ENCODE measurements at regions not wholly inside any gene's neighbourhood (a gene's known extent, or its start where the extent isn't known, plus 50 kb on each side); places are given as distances from the start of the nearest gene placed in this dataset.

DNA sequence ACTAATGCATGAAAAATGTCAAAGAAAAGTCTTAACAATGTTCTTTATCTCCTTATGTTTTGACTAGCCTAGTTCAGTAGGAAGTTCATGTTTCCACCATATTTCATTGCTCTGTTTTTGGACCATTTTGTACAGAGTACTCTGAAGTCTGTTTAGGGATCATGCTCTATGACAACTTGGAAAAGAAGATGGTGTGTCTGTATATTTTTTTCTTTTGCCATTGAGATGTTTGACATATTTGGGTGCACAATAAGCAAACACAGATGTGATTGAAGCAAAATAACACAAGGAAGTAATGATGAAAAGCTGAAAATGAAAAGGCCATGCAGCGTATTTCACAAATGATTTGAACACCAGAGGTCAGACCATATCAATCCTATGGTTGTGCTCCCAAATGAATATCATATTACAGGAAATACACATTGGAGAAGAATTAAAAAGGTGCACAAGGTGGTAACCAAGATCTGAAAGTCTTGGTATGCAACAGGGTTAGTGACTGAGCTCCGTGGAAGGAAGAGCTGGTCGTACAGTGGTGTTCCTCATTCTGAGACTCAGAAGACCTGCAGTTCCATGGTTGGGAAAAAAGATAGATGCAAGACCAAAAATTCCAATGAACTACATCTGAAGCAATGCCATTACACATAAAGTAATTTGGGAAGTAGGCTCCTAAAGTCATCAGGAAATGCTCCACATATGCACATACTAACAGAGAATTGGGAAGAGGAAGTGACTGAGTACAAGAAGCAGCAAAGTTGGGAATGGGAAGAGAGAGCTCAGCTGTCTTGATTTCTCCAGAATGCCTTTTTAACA, 463.5 kb downstream of the LMO4 start:
- TF ChIP-seq TAF1 (conservative IDR thresholded peaks at IDR 0.05) = no peak
- TF ChIP-seq RAD21 (IDR thresholded peaks at IDR 0.05) = peak in 1 of 2 donors; percentile 18
- TF ChIP-seq, protein P1, sequence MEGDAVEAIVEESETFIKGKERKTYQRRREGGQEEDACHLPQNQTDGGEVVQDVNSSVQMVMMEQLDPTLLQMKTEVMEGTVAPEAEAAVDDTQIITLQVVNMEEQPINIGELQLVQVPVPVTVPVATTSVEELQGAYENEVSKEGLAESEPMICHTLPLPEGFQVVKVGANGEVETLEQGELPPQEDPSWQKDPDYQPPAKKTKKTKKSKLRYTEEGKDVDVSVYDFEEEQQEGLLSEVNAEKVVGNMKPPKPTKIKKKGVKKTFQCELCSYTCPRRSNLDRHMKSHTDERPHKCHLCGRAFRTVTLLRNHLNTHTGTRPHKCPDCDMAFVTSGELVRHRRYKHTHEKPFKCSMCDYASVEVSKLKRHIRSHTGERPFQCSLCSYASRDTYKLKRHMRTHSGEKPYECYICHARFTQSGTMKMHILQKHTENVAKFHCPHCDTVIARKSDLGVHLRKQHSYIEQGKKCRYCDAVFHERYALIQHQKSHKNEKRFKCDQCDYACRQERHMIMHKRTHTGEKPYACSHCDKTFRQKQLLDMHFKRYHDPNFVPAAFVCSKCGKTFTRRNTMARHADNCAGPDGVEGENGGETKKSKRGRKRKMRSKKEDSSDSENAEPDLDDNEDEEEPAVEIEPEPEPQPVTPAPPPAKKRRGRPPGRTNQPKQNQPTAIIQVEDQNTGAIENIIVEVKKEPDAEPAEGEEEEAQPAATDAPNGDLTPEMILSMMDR (IDR thresholded peaks at IDR 0.05; ENCODE audit: low read depth, low read length, missing input control) = no peak
- no peak for TF ChIP-seq GABPA (IDR thresholded peaks at IDR 0.05 in 1 of 2, conservative IDR thresholded peaks at IDR 0.05 in 1 of 2)
- no peak for TF ChIP-seq NR2F2 (IDR thresholded peaks at IDR 0.05)
- TF ChIP-seq RXRA (IDR thresholded peaks at IDR 0.05) = no peak
- no peak for TF ChIP-seq ATF3 (IDR thresholded peaks at IDR 0.05)
- TF ChIP-seq, protein P2, sequence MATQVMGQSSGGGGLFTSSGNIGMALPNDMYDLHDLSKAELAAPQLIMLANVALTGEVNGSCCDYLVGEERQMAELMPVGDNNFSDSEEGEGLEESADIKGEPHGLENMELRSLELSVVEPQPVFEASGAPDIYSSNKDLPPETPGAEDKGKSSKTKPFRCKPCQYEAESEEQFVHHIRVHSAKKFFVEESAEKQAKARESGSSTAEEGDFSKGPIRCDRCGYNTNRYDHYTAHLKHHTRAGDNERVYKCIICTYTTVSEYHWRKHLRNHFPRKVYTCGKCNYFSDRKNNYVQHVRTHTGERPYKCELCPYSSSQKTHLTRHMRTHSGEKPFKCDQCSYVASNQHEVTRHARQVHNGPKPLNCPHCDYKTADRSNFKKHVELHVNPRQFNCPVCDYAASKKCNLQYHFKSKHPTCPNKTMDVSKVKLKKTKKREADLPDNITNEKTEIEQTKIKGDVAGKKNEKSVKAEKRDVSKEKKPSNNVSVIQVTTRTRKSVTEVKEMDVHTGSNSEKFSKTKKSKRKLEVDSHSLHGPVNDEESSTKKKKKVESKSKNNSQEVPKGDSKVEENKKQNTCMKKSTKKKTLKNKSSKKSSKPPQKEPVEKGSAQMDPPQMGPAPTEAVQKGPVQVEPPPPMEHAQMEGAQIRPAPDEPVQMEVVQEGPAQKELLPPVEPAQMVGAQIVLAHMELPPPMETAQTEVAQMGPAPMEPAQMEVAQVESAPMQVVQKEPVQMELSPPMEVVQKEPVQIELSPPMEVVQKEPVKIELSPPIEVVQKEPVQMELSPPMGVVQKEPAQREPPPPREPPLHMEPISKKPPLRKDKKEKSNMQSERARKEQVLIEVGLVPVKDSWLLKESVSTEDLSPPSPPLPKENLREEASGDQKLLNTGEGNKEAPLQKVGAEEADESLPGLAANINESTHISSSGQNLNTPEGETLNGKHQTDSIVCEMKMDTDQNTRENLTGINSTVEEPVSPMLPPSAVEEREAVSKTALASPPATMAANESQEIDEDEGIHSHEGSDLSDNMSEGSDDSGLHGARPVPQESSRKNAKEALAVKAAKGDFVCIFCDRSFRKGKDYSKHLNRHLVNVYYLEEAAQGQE (IDR thresholded peaks at IDR 0.05) = no peak
- no peak for TF ChIP-seq EGR1 (IDR thresholded peaks at IDR 0.05; ENCODE audit: low read depth in 2 of 2)
- TF ChIP-seq, protein P3, sequence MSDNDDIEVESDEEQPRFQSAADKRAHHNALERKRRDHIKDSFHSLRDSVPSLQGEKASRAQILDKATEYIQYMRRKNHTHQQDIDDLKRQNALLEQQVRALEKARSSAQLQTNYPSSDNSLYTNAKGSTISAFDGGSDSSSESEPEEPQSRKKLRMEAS (IDR thresholded peaks at IDR 0.05) = no peak
- TF ChIP-seq, protein P4, sequence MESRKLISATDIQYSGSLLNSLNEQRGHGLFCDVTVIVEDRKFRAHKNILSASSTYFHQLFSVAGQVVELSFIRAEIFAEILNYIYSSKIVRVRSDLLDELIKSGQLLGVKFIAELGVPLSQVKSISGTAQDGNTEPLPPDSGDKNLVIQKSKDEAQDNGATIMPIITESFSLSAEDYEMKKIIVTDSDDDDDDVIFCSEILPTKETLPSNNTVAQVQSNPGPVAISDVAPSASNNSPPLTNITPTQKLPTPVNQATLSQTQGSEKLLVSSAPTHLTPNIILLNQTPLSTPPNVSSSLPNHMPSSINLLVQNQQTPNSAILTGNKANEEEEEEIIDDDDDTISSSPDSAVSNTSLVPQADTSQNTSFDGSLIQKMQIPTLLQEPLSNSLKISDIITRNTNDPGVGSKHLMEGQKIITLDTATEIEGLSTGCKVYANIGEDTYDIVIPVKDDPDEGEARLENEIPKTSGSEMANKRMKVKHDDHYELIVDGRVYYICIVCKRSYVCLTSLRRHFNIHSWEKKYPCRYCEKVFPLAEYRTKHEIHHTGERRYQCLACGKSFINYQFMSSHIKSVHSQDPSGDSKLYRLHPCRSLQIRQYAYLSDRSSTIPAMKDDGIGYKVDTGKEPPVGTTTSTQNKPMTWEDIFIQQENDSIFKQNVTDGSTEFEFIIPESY (IDR thresholded peaks at IDR 0.05) = no peak
- no peak for TF ChIP-seq JUND (IDR thresholded peaks at IDR 0.05)
- no peak for TF ChIP-seq SP1 (IDR thresholded peaks at IDR 0.05)
- TF ChIP-seq HNF4A (conservative IDR thresholded peaks at IDR 0.05) = no peak
